ENCODE measurements at regions not wholly inside any gene's neighbourhood (a gene's known extent, or its start where the extent isn't known, plus 50 kb on each side); places are given as distances from the start of the nearest gene placed in this dataset.

- TF ChIP-seq CTCF (conservative IDR thresholded peaks at IDR 0.05; ENCODE audit: low read depth, low read length) (no peak), EZH2 (IDR thresholded peaks at IDR 0.05; ENCODE audit: low read length, unreplicated experiment) (no peak)
Observed at GRCh38 chr7:84820481-84820880, 366.4 kb downstream of the SEMA3D start.

All from PC-3 (cell line).